Lower lobe of right lung (tissue), 2 donors: ENCODE measurements at regions not wholly inside any gene's neighbourhood (a gene's known extent, or its start where the extent isn't known, plus 50 kb on each side); places are given as distances from the start of the nearest gene placed in this dataset.

Experiments
- ATAC-seq, 2 donors: fragments of 200-7000 bp; cut with Tn5 transposase; one replicate each; pipeline ENCODE4 v1.9.1; 2020 to 2022; ENCODE audit warnings: mild to moderate bottlenecking in 2 of 2, moderate library complexity in 2 of 2
- DNase-seq: peaks from one replicate; pipeline ENCODE4 v3.0.0-alpha.2; 2020
- H3K27ac ChIP-seq: fragments of 200-600 bp; one replicate; pipeline ENCODE4 v1.8.0; 2022
- H3K27me3 ChIP-seq: fragments of 200-600 bp; one replicate; pipeline ENCODE4 v1.8.0; 2022; ENCODE audit warnings: low read depth
- H3K36me3 ChIP-seq: fragments of 200-600 bp; one replicate; pipeline ENCODE4 v1.8.0; 2022; ENCODE audit warnings: mild to moderate bottlenecking
- H3K4me1 ChIP-seq: fragments of 200-600 bp; one replicate; pipeline ENCODE4 v1.8.0; 2022
- H3K4me3 ChIP-seq: fragments of 200-600 bp; one replicate; pipeline ENCODE4 v1.8.0; 2022; ENCODE audit warnings: mild to moderate bottlenecking
- H3K9me3 ChIP-seq: fragments of 200-600 bp; one replicate; pipeline ENCODE4 v1.8.0; 2022
- CTCF ChIP-seq: fragments of 200-600 bp; IDR thresholded peaks from one replicate; pipeline ENCODE4 v1.8.0; 2022; ENCODE audit warnings: antibody characterized with exemption, mild to moderate bottlenecking
- intact Hi-C: fragments of 100-400 bp; cut with DNase I; formaldehyde crosslinking; loops from one replicate; pipeline ENCODE4 v1.11.0; 2022
- donor health status: DM: no; HTN: yes; CAD: no; lungs with severe emphysema.

GRCh38 chr4:161329852-161330251 lies 833.9 kb downstream of the FSTL5 start:
- Histone ChIP-seq H3K4me3 (no peak overlapping the region), H3K27me3 (no peaks in the 10 kb centered on the region), H3K9me3 (no peaks in the 10 kb centered on the region), H3K4me1 (no peaks in the 10 kb centered on the region), H3K36me3 (no peaks in the 10 kb centered on the region), H3K27ac (no peak overlapping the region)
- intact Hi-C loops: no loop called here
- no peak for ATAC-seq
- no peak for DNase-seq
- TF ChIP-seq CTCF: no peak

GRCh38 chr4:161321706-161322105 lies 842.1 kb downstream of the FSTL5 start:
- no peaks in the 10 kb centered on the region for H3K27me3 ChIP-seq
- ATAC-seq (no peak), DNase-seq (no peak)
- intact Hi-C loops: no loop called here
- no peak overlapping the region for H3K4me3 ChIP-seq
- H3K27ac ChIP-seq: no peak overlapping the region
- no peaks in the 10 kb centered on the region for H3K9me3 ChIP-seq
- no peaks in the 10 kb centered on the region for H3K36me3 ChIP-seq
- no peaks in the 10 kb centered on the region for H3K4me1 ChIP-seq
- no peak for TF ChIP-seq CTCF

- ATAC-seq: peak in 1 of 2 donors; percentile 25
- no peak overlapping the region for H3K4me3 ChIP-seq
- DNase-seq: no peak
- no peaks in the 10 kb centered on the region for H3K9me3 ChIP-seq
- TF ChIP-seq CTCF: peak; percentile 31
- no peaks in the 10 kb centered on the region for H3K36me3 ChIP-seq
- intact Hi-C loops: no loop called here
- no peak overlapping the region for H3K27ac ChIP-seq
- H3K27me3 ChIP-seq: no peaks in the 10 kb centered on the region
- no peaks in the 10 kb centered on the region for H3K4me1 ChIP-seq
Measured at GRCh38 chr4:161320377-161320776, 843.4 kb downstream of the FSTL5 start.

- Histone ChIP-seq H3K4me1 (no peaks in the 10 kb centered on the region), H3K27ac (no peak overlapping the region), H3K9me3 (no peaks in the 10 kb centered on the region), H3K27me3 (no peaks in the 10 kb centered on the region), H3K4me3 (no peak overlapping the region), H3K36me3 (no peaks in the 10 kb centered on the region)
- DNase-seq (no peak), ATAC-seq (no peak)
- no peak for TF ChIP-seq CTCF
- intact Hi-C loops: no loop called here
Measured at GRCh38 chr4:161317000-161317399, 846.8 kb downstream of the FSTL5 start.

- Histone ChIP-seq H3K9me3 (no peaks in the 10 kb centered on the region), H3K27me3 (no peaks in the 10 kb centered on the region), H3K27ac (no peak overlapping the region), H3K36me3 (no peaks in the 10 kb centered on the region), H3K4me3 (no peak overlapping the region), H3K4me1 (no peaks in the 10 kb centered on the region)
- ATAC-seq (no peak), DNase-seq (no peak)
- TF ChIP-seq CTCF: no peak
- intact Hi-C loops: no loop called here
Measured at GRCh38 chr4:161314371-161314770, 849.4 kb downstream of the FSTL5 start.

GRCh38 chr4:161303551-161303950 lies 860.2 kb downstream of the FSTL5 start:
- Histone ChIP-seq H3K4me3 (no peak overlapping the region), H3K4me1 (no peaks in the 10 kb centered on the region), H3K9me3 (no peaks in the 10 kb centered on the region), H3K36me3 (no peaks in the 10 kb centered on the region), H3K27ac (no peak overlapping the region), H3K27me3 (no peaks in the 10 kb centered on the region)
- DNase-seq (no peak), ATAC-seq (no peak)
- no peak for TF ChIP-seq CTCF
- intact Hi-C loops: no loop called here
